ENCODE measurements at regions not wholly inside any gene's neighbourhood (a gene's known extent, or its start where the extent isn't known, plus 50 kb on each side); places are given as distances from the start of the nearest gene placed in this dataset.

DNA sequence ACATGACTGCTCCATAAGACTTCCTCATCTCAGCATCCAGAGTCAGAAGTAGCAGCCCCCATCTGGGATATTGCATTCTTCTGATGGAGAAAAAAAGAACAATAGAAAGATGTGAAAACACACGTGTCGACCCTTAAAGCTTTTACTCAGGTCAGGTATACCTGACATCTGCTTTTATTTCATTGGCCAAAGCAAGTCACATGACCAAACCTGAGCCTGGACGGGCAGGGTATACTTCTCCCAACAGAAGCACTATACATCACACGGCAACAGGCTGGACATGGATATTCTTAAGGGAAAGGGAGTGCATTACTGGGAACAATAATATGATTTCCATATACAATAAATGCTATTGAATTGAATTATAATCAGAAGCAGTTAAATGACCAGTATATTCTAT lies 243.3 kb downstream of the LMO4 start:
- Histone ChIP-seq H3K27me3 (no peaks in the 10 kb centered on the region), H3K36me3 (no peaks in the 10 kb centered on the region), H3K4me1 (no peaks in the 10 kb centered on the region), H3K27ac (no peak overlapping the region), H3K9me3 (no peaks in the 10 kb centered on the region), H3K4me3 (no peak overlapping the region)
- TF ChIP-seq EP300 (IDR thresholded peaks at IDR 0.05) (no peak), POLR2AphosphoS5 (IDR thresholded peaks at IDR 0.05) (no peak), POLR2A (IDR thresholded peaks at IDR 0.05) (no peak)
- TF ChIP-seq, protein P1, sequence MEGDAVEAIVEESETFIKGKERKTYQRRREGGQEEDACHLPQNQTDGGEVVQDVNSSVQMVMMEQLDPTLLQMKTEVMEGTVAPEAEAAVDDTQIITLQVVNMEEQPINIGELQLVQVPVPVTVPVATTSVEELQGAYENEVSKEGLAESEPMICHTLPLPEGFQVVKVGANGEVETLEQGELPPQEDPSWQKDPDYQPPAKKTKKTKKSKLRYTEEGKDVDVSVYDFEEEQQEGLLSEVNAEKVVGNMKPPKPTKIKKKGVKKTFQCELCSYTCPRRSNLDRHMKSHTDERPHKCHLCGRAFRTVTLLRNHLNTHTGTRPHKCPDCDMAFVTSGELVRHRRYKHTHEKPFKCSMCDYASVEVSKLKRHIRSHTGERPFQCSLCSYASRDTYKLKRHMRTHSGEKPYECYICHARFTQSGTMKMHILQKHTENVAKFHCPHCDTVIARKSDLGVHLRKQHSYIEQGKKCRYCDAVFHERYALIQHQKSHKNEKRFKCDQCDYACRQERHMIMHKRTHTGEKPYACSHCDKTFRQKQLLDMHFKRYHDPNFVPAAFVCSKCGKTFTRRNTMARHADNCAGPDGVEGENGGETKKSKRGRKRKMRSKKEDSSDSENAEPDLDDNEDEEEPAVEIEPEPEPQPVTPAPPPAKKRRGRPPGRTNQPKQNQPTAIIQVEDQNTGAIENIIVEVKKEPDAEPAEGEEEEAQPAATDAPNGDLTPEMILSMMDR (IDR thresholded peaks at IDR 0.05): no peak
- DNase-seq (no peak), ATAC-seq (ENCODE audit: low FRiP score in 2 of 2) (no peak)
- 89% methylated on average over 4 of the region's 4 CpGs for WGBS, 2 donors

DNA sequence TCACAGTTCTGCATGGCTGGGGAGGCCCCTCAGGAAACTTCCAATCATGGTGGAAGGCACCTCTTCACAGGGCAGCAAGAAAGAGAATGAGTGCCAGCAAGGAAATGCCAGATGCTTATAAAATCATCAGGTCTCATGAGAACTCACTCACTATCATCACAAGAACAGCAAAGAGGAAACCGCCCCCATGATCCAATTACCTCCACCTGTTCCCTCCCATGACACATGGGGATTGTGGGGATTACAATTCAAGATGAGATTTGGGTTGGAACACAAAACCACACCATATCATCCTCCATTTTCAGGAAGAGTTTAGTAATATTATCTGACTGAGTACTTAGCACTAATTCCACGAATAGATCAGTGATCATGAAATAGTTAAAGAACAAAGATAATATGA lies 244.2 kb downstream of the LMO4 start:
- ATAC-seq (ENCODE audit: low FRiP score in 2 of 2) (no peak), DNase-seq (no peak)
- H3K9me3 ChIP-seq: no peaks in the 10 kb centered on the region
- no peak overlapping the region for H3K4me3 ChIP-seq
- H3K27ac ChIP-seq: no peak overlapping the region
- TF ChIP-seq POLR2AphosphoS5 (IDR thresholded peaks at IDR 0.05) (no peak), POLR2A (IDR thresholded peaks at IDR 0.05) (no peak), EP300 (IDR thresholded peaks at IDR 0.05) (no peak)
- TF ChIP-seq, protein P1 (IDR thresholded peaks at IDR 0.05): no peak
- no peaks in the 10 kb centered on the region for H3K4me1 ChIP-seq
- WGBS, 2 donors: 89 to 97% methylated on average over 2 of the region's 2 CpGs
- H3K36me3 ChIP-seq: no peaks in the 10 kb centered on the region
- no peaks in the 10 kb centered on the region for H3K27me3 ChIP-seq

DNA sequence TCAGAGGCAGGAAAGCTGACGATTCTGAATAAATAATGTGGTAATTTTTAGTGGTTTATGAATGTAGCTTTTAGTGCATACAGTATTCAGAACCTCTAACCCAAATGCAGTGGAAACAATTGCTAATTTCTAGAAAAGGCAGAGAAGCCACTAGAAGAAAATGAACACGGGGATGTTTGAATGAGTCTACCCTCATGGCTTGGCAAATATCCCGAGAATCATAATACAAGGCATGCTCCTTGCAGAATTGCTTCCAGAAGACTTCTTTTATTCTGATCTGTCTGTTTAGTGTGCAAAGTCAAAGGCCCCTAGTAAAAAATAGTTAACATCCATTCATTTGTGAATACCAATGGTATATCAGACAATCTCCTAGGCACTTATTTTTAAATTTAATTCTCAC lies 246.8 kb downstream of the LMO4 start:
- H3K9me3 ChIP-seq: no peaks in the 10 kb centered on the region
- TF ChIP-seq EP300 (IDR thresholded peaks at IDR 0.05) (no peak), POLR2AphosphoS5 (IDR thresholded peaks at IDR 0.05) (no peak), POLR2A (IDR thresholded peaks at IDR 0.05) (no peak)
- TF ChIP-seq, protein P1 (IDR thresholded peaks at IDR 0.05): no peak
- ATAC-seq (ENCODE audit: low FRiP score in 2 of 2): no peak
- H3K4me1 ChIP-seq: no peaks in the 10 kb centered on the region
- H3K4me3 ChIP-seq: no peak overlapping the region
- 59 to 68% methylated on average over 3 of the region's 3 CpGs for WGBS, 2 donors
- H3K27me3 ChIP-seq: no peaks in the 10 kb centered on the region
- no peaks in the 10 kb centered on the region for H3K36me3 ChIP-seq
- DNase-seq: no peak
- no peak overlapping the region for H3K27ac ChIP-seq

DNA sequence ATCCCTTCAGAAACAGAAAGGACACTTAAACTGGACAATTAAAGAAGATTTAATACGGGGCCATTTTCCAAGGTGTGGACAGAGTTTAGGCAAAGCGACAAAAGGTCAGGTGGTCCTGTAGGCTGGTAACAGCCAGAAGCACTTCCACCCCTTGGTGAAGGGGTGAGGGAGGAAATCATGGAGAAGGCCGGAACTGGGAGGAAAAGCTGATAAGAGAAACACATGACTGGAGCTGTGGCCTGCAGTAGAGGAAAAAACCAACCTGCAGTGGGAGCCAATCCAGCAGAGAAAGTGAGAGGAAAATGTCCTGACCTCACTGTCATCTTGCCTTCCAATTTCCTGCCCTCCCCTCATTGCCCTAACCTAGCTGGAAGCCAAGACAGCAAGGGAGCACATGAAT lies 249.8 kb downstream of the LMO4 start:
- no peaks in the 10 kb centered on the region for H3K4me1 ChIP-seq
- no peaks in the 10 kb centered on the region for H3K27me3 ChIP-seq
- DNase-seq (no peak), ATAC-seq (ENCODE audit: low FRiP score in 2 of 2) (no peak)
- H3K9me3 ChIP-seq: no peaks in the 10 kb centered on the region
- no peak overlapping the region for H3K27ac ChIP-seq
- no peaks in the 10 kb centered on the region for H3K36me3 ChIP-seq
- H3K4me3 ChIP-seq: no peak overlapping the region
- 14 to 18% methylated on average over 2 to 3 of the region's 3 CpGs for WGBS, 2 donors
- TF ChIP-seq EP300 (IDR thresholded peaks at IDR 0.05) (no peak), POLR2AphosphoS5 (IDR thresholded peaks at IDR 0.05) (no peak), POLR2A (IDR thresholded peaks at IDR 0.05) (no peak)
- TF ChIP-seq, protein P1 (IDR thresholded peaks at IDR 0.05): no peak

DNA sequence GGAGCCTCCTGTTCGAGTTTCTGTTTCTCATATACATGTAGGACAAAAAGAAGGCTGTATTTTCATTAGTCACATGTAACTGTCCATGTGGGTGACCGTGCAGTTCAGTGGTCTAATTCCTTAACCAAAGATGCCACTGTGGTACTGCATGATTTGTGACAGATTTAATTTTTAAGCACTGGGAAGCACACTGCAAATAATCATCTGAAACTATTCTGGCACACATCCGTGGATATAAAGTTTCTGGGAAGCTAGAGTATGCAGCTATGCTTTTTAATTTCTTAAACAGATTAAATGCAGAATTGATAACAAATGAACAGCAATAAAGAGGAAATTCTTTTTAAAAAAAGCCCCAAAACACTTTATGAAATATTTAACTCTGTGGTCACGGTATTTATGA lies 254.8 kb downstream of the LMO4 start:
- no peak overlapping the region for H3K27ac ChIP-seq
- ATAC-seq (ENCODE audit: low FRiP score in 2 of 2) (no peak), DNase-seq (no peak)
- H3K4me1 ChIP-seq: no peaks in the 10 kb centered on the region
- H3K9me3 ChIP-seq: no peaks in the 10 kb centered on the region
- no peaks in the 10 kb centered on the region for H3K36me3 ChIP-seq
- no peaks in the 10 kb centered on the region for H3K27me3 ChIP-seq
- 63 to 69% methylated on average over 4 of the region's 4 CpGs for WGBS, 2 donors
- H3K4me3 ChIP-seq: no peak overlapping the region
- no peak for TF ChIP-seq POLR2A (IDR thresholded peaks at IDR 0.05)
- TF ChIP-seq POLR2AphosphoS5 (IDR thresholded peaks at IDR 0.05): no peak
- no peak for TF ChIP-seq EP300 (IDR thresholded peaks at IDR 0.05)
- TF ChIP-seq, protein P1 (IDR thresholded peaks at IDR 0.05): no peak
